Keratinocyte (primary cell): ENCODE measurements at regions not wholly inside any gene's neighbourhood (a gene's known extent, or its start where the extent isn't known, plus 50 kb on each side); places are given as distances from the start of the nearest gene placed in this dataset.

ENCODE experiments used
- DNase-seq: peaks from one replicate; pipeline ENCODE4 v3.0.0-alpha.2; 2011; ENCODE audit warnings: low read depth, missing footprints, low spot score
- FAIRE-seq: peaks from 2 replicates; lab custom pipeline; 2011; peaks lifted over from hg19 to GRCh38; lab: Jason Lieb, UNC
- H2AFZ ChIP-seq: 2 replicates; pipeline ENCODE4 v1.6.0; 2012; ENCODE audit warnings: low read length, control low read depth, inconsistent platforms; ENCODE audit not compliant: control insufficient read depth
- H3K27ac ChIP-seq: 2 replicates; pipeline ENCODE4 v1.5.1; 2011; ENCODE audit warnings: low read length; ENCODE audit not compliant: control insufficient read depth, insufficient read depth
- H3K27me3 ChIP-seq: 3 replicates; pipeline ENCODE4 v1.6.0; 2011; ENCODE audit warnings: low read length; ENCODE audit not compliant: control insufficient read depth, insufficient read depth; ENCODE audit errors: extremely low read depth
- H3K36me3 ChIP-seq, 2 experiments: 2 replicates in 1 of 2; 3 replicates in 1 of 2; pipeline ENCODE4 v1.5.1; 2011; ENCODE audit warnings: low read length in 2 of 2, mild to moderate bottlenecking in 1 of 2; ENCODE audit not compliant: control insufficient read depth in 2 of 2, insufficient read depth in 2 of 2; ENCODE audit errors: extremely low read depth in 1 of 2
- H3K4me1 ChIP-seq: 3 replicates; pipeline ENCODE4 v1.5.1; 2011; ENCODE audit warnings: low read length; ENCODE audit not compliant: control insufficient read depth, insufficient read depth; ENCODE audit errors: extremely low read depth
- H3K4me2 ChIP-seq: 3 replicates; pipeline ENCODE4 v1.6.0; 2011; ENCODE audit warnings: low read depth, low read length; ENCODE audit not compliant: control insufficient read depth, insufficient read depth; ENCODE audit errors: extremely low read depth
- H3K4me3 ChIP-seq, 3 experiments: fragments of 200-600 bp in 1 of 3; sonication (generic) in 1 of 3; 2 replicates in 2 of 3; 3 replicates in 1 of 3; pipeline ENCODE4 v1.5.1; 2011 to 2016; ENCODE audit warnings: low read length in 3 of 3, mild to moderate bottlenecking in 3 of 3, control low read depth in 2 of 3, inconsistent platforms in 1 of 3, low read depth in 1 of 3, mixed read lengths in 1 of 3, mixed run types in 1 of 3, moderate library complexity in 1 of 3; ENCODE audit not compliant: control insufficient read depth in 2 of 3, insufficient read depth in 2 of 3; ENCODE audit errors: extremely low read depth in 1 of 3
- H3K79me2 ChIP-seq: 2 replicates; pipeline ENCODE4 v1.6.0; 2012; ENCODE audit warnings: low read length; ENCODE audit not compliant: control insufficient read depth, insufficient read depth
- H3K9ac ChIP-seq: 3 replicates; pipeline ENCODE4 v1.6.0; 2011; ENCODE audit warnings: low read length; ENCODE audit not compliant: control insufficient read depth, insufficient read depth; ENCODE audit errors: extremely low read depth
- H3K9me1 ChIP-seq: 3 replicates; pipeline ENCODE4 v1.6.0; 2011; ENCODE audit warnings: low read length; ENCODE audit not compliant: control insufficient read depth, insufficient read depth; ENCODE audit errors: extremely low read depth
- H3K9me3 ChIP-seq: 2 replicates; pipeline ENCODE4 v1.5.1; 2012; ENCODE audit warnings: low read depth, low read length; ENCODE audit not compliant: control insufficient read depth
- H4K20me1 ChIP-seq: 3 replicates; pipeline ENCODE4 v1.6.0; 2011; ENCODE audit warnings: low read length; ENCODE audit not compliant: control insufficient read depth, insufficient read depth; ENCODE audit errors: extremely low read depth
- EZH2 ChIP-seq: IDR thresholded peaks from one replicate; pipeline ENCODE4 v1.6.1; 2012; ENCODE audit warnings: inconsistent platforms, mild to moderate bottlenecking, low read length, moderate library complexity
- dilution Hi-C: fragments of 300-500 bp; cut with MboI; formaldehyde crosslinking; loops from one replicate; pipeline ENCODE4 v1.7.0; 2020; ENCODE audit warnings: low sequenced_read_pairs; ENCODE audit not compliant: extremely low pct_ligation_motif_present
- TF ChIP-seq, protein P1 (sequence below), 3 experiments: IDR thresholded peaks in 1 of 3; conservative IDR thresholded peaks in 1 of 3; optimal IDR thresholded peaks in 1 of 3; 2 replicates in 2 of 3; 3 replicates in 1 of 3; pipeline versions ENCODE3 to v1.5.1; 2011; ENCODE audit warnings: low read length in 3 of 3, mild to moderate bottlenecking in 3 of 3, moderate library complexity in 2 of 3, control low read depth in 1 of 3, inconsistent platforms in 1 of 3; ENCODE audit not compliant: insufficient read depth in 2 of 3; ENCODE audit errors: extremely low read depth in 1 of 3

DNA sequence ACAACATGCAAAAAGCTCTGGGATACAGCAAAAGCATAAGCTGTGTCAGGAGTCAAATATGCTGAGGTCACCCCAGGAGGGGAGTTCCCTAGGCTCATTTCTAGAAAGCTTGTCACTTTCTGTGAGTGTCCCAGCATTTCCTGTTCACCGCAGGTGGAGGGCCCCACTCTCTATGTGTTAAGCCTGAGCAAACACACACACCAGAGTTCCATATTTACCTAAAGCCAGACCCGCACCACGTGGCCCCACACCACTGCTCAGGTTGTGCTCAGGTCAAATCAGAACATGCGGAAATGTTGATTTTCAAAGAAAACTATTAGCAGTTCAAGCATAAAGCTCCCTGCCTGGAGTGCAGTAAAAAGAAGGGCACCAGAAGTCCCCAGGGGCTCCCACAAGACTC lies 259.6 kb upstream of the PPP2R2D start:
- Histone ChIP-seq H3K36me3 (no peaks in the 10 kb centered on the region), H3K4me2 (no peak overlapping the region), H3K9ac (no peak overlapping the region), H4K20me1 (no peaks in the 10 kb centered on the region), H2AFZ (no peak overlapping the region), H3K4me1 (no peaks in the 10 kb centered on the region), H3K4me3 (no peak overlapping the region), H3K79me2 (no peaks in the 10 kb centered on the region), H3K9me1 (no peaks in the 10 kb centered on the region), H3K27ac (no peak overlapping the region), H3K27me3 (no peaks in the 10 kb centered on the region), H3K9me3 (peaks cover 13% of the 10 kb centered on the region)
- dilution Hi-C loops, result no loop called here
- no peak for TF ChIP-seq EZH2
- TF ChIP-seq, protein P1, sequence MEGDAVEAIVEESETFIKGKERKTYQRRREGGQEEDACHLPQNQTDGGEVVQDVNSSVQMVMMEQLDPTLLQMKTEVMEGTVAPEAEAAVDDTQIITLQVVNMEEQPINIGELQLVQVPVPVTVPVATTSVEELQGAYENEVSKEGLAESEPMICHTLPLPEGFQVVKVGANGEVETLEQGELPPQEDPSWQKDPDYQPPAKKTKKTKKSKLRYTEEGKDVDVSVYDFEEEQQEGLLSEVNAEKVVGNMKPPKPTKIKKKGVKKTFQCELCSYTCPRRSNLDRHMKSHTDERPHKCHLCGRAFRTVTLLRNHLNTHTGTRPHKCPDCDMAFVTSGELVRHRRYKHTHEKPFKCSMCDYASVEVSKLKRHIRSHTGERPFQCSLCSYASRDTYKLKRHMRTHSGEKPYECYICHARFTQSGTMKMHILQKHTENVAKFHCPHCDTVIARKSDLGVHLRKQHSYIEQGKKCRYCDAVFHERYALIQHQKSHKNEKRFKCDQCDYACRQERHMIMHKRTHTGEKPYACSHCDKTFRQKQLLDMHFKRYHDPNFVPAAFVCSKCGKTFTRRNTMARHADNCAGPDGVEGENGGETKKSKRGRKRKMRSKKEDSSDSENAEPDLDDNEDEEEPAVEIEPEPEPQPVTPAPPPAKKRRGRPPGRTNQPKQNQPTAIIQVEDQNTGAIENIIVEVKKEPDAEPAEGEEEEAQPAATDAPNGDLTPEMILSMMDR (optimal IDR thresholded peaks at IDR 0.05 in 1 of 3, IDR thresholded peaks at IDR 0.05 in 1 of 3, conservative IDR thresholded peaks at IDR 0.05 in 1 of 3; ENCODE audit: extremely low read depth in 1 of 3, insufficient read depth in 2 of 3, low read length in 3 of 3), result no peak
- no peak for DNase-seq
- no peak for FAIRE-seq

DNA sequence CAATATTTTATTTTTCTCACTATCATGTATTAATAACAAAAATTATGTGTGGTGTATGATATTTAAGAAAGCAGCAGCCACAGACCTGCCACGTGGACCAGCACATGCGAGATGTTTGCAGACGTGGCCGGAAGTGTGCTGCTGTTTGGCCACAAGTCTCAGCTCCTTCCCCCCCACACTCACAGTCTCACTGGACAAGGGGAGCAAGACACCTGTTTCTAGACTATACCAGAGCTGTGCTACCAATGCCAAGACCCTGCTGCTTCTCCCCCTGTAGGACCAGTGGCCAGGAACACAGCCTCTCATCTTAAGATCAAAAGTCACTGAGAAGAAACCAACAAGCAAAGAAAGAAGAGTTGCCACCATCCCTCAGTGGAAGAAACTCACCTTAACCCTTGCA lies 258.9 kb upstream of the PPP2R2D start:
- H3K27ac ChIP-seq, result no peak overlapping the region
- H3K4me1 ChIP-seq, result no peaks in the 10 kb centered on the region
- no peaks in the 10 kb centered on the region for H3K79me2 ChIP-seq
- peaks cover 13% of the 10 kb centered on the region for H3K9me3 ChIP-seq
- dilution Hi-C loops, result no loop called here
- no peak overlapping the region for H3K4me3 ChIP-seq
- TF ChIP-seq, protein P1 (optimal IDR thresholded peaks at IDR 0.05 in 1 of 3, IDR thresholded peaks at IDR 0.05 in 1 of 3, conservative IDR thresholded peaks at IDR 0.05 in 1 of 3; ENCODE audit: extremely low read depth in 1 of 3, insufficient read depth in 2 of 3, low read length in 3 of 3), result no peak
- no peak for TF ChIP-seq EZH2
- DNase-seq, result no peak
- H3K9me1 ChIP-seq, result no peaks in the 10 kb centered on the region
- H3K4me2 ChIP-seq, result no peak overlapping the region
- no peak overlapping the region for H3K9ac ChIP-seq
- H2AFZ ChIP-seq, result no peak overlapping the region
- H3K36me3 ChIP-seq, result no peaks in the 10 kb centered on the region
- no peaks in the 10 kb centered on the region for H3K27me3 ChIP-seq
- H4K20me1 ChIP-seq, result no peaks in the 10 kb centered on the region
- no peak for FAIRE-seq
